ENCODE measurements at regions not wholly inside any gene's neighbourhood (a gene's known extent, or its start where the extent isn't known, plus 50 kb on each side); places are given as distances from the start of the nearest gene placed in this dataset.

DNA sequence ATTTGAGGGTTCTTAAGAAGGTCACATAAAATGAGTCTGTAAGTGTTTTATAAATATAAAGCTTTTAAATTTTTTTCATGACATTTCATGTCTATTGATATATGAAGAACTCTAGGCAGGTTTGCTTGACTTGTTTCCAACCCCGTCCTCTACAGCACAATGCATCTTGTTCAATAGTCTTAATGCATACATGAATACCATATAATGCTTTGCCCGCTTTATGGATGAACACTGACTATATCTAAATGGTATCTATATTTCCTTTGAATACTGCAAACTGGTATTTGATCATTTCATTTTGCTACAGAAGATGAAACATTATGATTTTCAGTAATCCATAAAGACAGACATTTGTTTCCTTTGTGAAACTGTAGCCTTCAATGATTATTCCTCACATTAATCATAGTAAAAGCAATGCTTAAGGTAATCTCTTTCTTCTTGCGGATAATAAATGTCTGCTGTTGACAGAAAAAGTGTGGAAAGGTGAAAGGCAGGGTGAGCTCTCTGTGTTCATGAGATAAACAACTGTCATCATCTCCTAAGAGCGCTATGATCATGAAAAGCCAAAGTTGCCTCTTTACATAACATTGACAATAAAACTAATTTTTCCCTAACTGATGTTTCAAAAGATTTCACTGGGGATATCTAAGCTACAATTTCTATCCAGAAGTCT lies 645.1 kb downstream of the CDH8 start:
- ATAC-seq, result no peak

DNA sequence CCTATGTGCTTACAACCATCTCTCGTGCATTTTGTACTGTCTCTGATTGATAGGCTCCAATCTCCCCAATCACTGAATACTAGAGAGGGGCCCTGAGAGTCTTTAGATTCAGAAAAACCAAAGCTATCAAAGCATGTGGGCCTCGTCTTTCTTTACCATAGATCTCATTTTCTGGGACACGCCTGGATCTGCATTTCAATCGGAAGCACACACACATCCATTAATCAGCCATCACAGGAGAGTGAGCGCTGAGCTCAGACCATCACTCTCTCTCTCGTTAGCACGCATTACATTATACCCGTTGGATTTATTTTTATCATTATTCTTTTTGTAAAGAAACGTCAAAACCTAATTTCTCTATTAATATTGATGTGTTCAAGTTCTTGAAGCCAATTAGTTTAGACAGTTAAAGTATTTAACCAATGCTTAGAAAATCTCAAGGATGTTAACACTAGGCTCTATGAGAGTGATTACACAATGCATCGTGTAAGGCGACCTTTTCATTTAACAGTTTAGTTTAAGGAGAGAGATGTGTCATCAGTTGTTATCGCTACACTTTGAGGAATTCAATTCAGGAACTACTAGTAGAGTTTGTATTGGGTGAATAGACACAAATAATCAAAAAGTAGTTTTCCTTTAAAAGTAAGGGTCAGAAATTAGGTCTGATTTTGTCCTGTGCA lies 650.7 kb downstream of the CDH8 start:
- H3K27me3 ChIP-seq, result no peaks in the 10 kb centered on the region
- intact Hi-C loops (cut with DNase I), result no loop called here
- no peak overlapping the region for H3K4me3 ChIP-seq
- H3K9me3 ChIP-seq, result no peaks in the 10 kb centered on the region
- ATAC-seq, result no peak
- TF ChIP-seq, protein P1, sequence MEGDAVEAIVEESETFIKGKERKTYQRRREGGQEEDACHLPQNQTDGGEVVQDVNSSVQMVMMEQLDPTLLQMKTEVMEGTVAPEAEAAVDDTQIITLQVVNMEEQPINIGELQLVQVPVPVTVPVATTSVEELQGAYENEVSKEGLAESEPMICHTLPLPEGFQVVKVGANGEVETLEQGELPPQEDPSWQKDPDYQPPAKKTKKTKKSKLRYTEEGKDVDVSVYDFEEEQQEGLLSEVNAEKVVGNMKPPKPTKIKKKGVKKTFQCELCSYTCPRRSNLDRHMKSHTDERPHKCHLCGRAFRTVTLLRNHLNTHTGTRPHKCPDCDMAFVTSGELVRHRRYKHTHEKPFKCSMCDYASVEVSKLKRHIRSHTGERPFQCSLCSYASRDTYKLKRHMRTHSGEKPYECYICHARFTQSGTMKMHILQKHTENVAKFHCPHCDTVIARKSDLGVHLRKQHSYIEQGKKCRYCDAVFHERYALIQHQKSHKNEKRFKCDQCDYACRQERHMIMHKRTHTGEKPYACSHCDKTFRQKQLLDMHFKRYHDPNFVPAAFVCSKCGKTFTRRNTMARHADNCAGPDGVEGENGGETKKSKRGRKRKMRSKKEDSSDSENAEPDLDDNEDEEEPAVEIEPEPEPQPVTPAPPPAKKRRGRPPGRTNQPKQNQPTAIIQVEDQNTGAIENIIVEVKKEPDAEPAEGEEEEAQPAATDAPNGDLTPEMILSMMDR (IDR thresholded peaks at IDR 0.05), result no peak
- TF ChIP-seq POLR2A (IDR thresholded peaks at IDR 0.05), result no peak
- H3K36me3 ChIP-seq (replicated peaks in 1 of 2; ENCODE audit: insufficient read depth in 1 of 2, low read depth in 2 of 2), result no peaks in the 10 kb centered on the region
- H3K4me1 ChIP-seq, result no peaks in the 10 kb centered on the region
- no peak overlapping the region for H3K27ac ChIP-seq
- 59 to 66% methylated on average over 12 of the region's 12 CpGs for WGBS, 2 donors
- no peak for DNase-seq

More for the DNA sequence above, 645.1 kb downstream of the CDH8 start:
- Histone ChIP-seq H3K9me3 (no peaks in the 10 kb centered on the region), H3K4me3 (no peak overlapping the region), H3K36me3 (replicated peaks in 1 of 2; ENCODE audit: insufficient read depth in 1 of 2, low read depth in 2 of 2) (no peaks in the 10 kb centered on the region), H3K27me3 (no peaks in the 10 kb centered on the region), H3K27ac (no peak overlapping the region), H3K4me1 (no peaks in the 10 kb centered on the region)
- no peak for DNase-seq
- intact Hi-C loops (cut with DNase I), result no loop called here
- 60 to 62% methylated on average over 4 of the region's 4 CpGs for WGBS, 2 donors
- TF ChIP-seq, protein P1 (IDR thresholded peaks at IDR 0.05), result no peak
- no peak for TF ChIP-seq POLR2A (IDR thresholded peaks at IDR 0.05)

DNA sequence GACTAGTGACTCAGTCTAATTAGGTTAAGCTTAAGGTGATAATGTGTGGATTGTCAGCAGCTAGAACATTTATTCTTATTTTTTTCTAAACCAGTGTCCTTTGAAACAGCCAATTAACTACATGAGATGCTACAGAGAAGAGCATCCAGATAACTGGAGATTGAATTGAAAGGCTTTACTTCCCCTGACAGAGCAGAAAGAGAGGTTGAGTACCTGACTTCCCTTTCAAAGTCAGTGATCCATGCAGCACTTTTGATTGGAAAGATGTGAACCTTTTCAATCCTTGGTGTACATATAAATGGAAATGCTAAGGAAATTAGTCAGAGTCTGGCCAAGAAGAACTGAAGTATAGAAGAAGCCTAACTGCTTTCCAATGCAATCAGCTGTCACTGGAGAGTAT lies 653.8 kb downstream of the CDH8 start:
- no peak for DNase-seq
- intact Hi-C loops (cut with DNase I), result no loop called here

DNA sequence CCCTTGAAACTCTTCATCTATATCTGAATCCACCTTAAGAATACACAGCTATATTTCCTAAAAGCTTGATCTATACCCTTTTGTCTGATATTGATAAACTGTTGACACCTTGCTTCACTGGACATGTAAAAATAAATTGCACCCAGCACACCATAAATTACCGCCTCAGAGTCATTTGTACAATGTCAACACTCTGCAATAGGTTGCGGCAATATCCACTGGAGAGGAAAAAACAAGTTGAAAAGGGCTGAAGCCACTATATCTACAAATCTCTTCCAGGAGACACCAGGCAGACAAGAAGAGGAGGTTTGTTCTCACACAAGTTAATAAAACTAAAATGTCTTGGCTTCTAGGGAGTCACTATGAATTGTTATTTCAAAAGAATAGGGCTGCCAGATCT lies 656.9 kb downstream of the CDH8 start:
- H3K36me3 ChIP-seq (replicated peaks in 1 of 2; ENCODE audit: insufficient read depth in 1 of 2, low read depth in 2 of 2), result no peaks in the 10 kb centered on the region
- no peak overlapping the region for H3K4me3 ChIP-seq
- ATAC-seq, result no peak
- no peak overlapping the region for H3K27ac ChIP-seq
- no peaks in the 10 kb centered on the region for H3K27me3 ChIP-seq
- TF ChIP-seq, protein P1 (IDR thresholded peaks at IDR 0.05), result no peak
- no peak for TF ChIP-seq POLR2A (IDR thresholded peaks at IDR 0.05)
- no peaks in the 10 kb centered on the region for H3K4me1 ChIP-seq
- WGBS, 2 donors, result 40 to 46% methylated on average over 2 of the region's 2 CpGs
- intact Hi-C loops (cut with DNase I), result no loop called here
- H3K9me3 ChIP-seq, result no peaks in the 10 kb centered on the region
- DNase-seq, result no peak

More for the DNA sequence above, 653.8 kb downstream of the CDH8 start:
- no peak overlapping the region for H3K27ac ChIP-seq
- H3K4me3 ChIP-seq, result no peak overlapping the region
- no peaks in the 10 kb centered on the region for H3K36me3 ChIP-seq (replicated peaks in 1 of 2; ENCODE audit: insufficient read depth in 1 of 2, low read depth in 2 of 2)
- TF ChIP-seq POLR2A (IDR thresholded peaks at IDR 0.05), result no peak
- TF ChIP-seq, protein P1 (IDR thresholded peaks at IDR 0.05), result no peak
- H3K4me1 ChIP-seq, result no peaks in the 10 kb centered on the region
- no peaks in the 10 kb centered on the region for H3K27me3 ChIP-seq
- no peaks in the 10 kb centered on the region for H3K9me3 ChIP-seq
- no peak for ATAC-seq

DNA sequence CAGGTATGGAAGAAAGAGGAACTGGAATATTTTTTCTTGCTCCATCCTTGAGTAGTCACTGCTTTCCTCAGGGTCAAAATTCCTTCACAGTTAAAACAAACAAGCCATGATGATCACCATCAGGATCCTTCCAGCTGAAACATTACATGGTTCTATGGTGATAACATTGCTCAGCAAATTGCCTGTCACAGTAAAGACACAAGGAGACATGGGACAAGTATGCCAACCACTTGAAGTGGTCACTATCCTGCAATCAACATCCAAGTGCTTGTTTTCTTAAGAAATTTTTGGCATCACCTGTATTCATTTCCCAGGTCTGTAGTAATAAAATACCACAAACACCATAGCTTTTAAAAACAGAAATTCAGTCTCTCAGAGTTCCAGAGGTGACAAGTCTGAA lies 662.2 kb downstream of the CDH8 start:
- DNase-seq, result no peak
- no peak for ATAC-seq
- H3K4me1 ChIP-seq, result no peaks in the 10 kb centered on the region
- no peaks in the 10 kb centered on the region for H3K36me3 ChIP-seq (replicated peaks in 1 of 2; ENCODE audit: insufficient read depth in 1 of 2, low read depth in 2 of 2)
- H3K27ac ChIP-seq, result no peak overlapping the region
- no peak for TF ChIP-seq POLR2A (IDR thresholded peaks at IDR 0.05)
- TF ChIP-seq, protein P1 (IDR thresholded peaks at IDR 0.05), result no peak
- no peak overlapping the region for H3K4me3 ChIP-seq
- intact Hi-C loops (cut with DNase I), result no loop called here
- H3K27me3 ChIP-seq, result no peaks in the 10 kb centered on the region
- no peaks in the 10 kb centered on the region for H3K9me3 ChIP-seq
